DMS 273 (cell line): ENCODE measurements at regions not wholly inside any gene's neighbourhood (a gene's known extent, or its start where the extent isn't known, plus 50 kb on each side); places are given as distances from the start of the nearest gene placed in this dataset.

Experiments
- DNase-seq: peaks from one replicate; lab custom pipeline; 2025; ENCODE audit not compliant: unreplicated experiment; lab: John Stamatoyannopoulos, UW

GRCh38 chr5:56434986-56435385 is 201.9 kb upstream of the ANKRD55 start:
- DNase-seq = no peak

DNA sequence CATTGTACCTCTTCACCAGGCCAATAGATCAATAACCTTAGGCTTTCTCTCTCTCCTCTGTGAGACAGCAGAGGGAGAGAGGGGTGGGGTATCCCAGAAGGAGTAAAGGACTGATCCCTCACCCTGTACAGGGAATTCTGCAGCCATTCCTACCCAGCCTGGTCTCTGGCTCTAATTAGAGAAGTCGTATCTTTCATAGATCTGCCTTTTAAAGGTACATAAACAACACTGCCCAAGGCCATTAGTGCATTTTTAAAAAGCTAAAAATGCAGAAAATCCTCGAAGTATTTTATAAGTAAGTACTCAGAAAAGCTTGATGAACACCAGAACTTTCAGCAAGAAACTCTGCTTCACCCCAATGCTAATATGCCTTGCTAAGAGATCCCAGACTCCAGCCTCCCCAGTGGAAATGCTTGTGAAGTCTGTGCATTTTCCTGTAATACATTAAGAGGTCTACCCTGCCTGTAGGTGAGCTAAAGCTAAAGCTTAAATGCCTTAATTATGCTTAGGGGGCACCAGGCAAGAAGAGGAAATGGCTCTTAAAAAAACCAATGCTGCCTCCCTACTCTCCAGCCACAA is 200.0 kb upstream of the ANKRD55 start:
- DNase-seq = no peak

DNA sequence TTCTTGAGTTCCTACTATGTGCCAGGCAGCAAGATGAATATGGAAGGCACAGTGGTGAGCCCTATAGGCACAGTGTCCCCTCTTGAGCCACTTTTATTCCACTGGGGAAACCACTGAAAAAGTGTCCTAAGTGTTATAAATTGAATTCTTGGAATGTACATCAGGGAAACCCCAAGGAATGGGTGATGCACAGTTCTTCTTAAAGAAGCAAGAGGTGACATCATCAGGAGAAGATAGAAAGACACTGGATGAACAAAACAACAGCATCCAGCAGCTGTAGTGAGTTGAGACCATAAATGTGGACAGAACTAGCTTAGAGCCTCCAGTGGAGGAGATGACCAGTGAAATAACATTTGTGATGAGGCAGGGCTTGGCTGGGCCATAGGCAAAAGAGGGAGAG is 199.2 kb upstream of the ANKRD55 start:
- DNase-seq = no peak

- DNase-seq = no peak
Measured at GRCh38 chr5:56430422-56430821, 197.3 kb upstream of the ANKRD55 start.

- no peak for DNase-seq
Measured at GRCh38 chr5:56429110-56429561, 196.0 kb upstream of the ANKRD55 start.

- peak; percentile 67 for DNase-seq
Measured at GRCh38 chr5:56426693-56427092, 193.6 kb upstream of the ANKRD55 start.

- no peak for DNase-seq
Measured at GRCh38 chr5:56422076-56422762, 189.1 kb upstream of the ANKRD55 start.

DNA sequence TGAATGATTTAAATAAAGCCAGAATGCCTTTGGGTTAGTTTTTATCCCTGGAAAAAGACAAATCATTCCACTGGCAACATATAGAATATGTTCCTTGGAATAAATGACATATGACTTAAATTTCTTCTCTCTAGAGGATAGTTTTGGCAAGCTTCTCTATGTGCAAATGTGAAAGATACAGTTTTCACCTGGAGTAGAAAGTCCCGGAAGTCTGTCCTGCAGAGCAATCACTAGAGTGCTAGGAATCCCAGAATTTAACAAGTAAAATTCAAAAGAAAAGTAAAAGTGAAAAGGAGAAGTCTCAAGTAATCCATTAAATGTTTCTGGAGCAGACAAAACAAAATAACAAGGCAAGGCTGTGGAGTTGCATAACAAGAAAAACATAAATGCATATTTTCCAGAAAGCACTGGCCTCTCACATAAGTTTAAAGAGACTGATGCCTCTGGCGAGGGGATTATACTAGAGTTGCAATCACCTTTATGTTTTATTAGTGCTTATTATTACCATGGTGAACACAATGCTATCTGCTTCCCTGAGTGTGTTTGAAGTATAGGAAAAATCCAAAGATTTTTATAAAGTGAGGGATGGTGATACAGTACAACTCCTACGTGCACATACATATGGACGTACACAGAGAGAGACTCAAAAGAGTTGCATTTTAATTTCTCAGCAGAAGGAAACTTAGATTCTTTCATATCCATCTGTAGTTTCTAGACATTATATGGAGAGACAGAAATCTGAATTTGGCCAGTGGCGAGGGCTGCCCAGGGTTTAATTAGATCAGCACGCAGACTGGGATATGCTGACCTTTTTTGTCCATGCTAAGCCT is 188.3 kb upstream of the ANKRD55 start:
- no peak for DNase-seq

DNA sequence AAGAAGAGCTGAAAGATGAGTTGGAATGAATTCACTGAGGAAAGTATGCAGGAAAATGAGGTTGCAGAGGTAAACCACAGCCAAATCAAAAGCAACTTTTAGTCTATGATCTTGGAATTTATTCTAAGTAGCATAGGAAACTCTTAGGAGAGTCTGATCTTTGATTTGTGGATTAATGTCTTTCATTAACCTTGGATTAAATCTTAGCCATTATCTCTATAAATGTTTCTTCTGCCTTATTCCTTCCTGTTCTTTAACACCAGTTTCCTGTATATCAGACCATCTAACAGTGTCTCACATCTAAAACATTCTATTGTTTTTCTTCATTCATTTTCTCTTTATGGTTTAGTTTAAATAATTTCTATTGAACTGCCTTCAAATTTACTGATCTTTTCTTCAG is 187.2 kb upstream of the ANKRD55 start:
- DNase-seq = no peak

- no peak for DNase-seq
Measured at GRCh38 chr5:56419667-56420066, 186.5 kb upstream of the ANKRD55 start.

DNA sequence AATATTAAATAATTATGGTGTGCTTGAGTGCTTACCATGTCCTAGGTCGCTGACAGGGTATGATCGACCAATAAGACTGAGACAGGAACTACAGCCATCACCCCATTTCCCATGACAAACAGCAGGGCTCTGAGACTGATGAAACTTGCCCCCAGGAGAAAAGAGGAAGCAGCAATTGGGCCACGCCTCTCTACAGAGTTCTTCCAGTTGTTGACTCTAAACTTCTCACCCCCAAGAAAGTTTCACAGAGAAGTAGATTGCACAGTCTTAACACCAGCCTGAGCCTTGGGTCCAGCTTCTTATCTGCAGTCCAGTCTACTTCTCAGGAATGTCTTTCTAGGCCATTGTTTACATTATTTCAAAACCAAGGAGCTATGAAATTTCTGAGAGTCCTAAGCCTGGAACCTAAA is 182.2 kb upstream of the ANKRD55 start:
- DNase-seq = no peak

DNA sequence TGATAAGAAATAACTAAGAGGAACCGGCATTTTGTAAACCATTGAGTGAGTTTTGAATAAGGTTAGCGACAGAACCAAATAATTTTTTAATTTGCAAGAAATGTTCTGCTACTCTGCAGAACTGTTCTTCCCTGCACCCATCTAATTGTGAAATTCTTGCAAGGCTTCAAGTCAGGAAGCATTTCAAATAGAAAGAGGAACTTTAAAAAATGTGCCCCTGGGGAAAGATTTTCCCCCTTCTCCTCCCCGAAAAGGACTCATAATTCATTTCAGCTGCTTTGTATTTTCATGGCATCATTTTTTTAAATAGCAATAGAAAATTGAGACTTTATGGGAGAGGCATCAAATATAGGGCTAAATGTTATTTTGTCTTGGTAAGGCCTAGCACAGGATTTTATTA is 180.9 kb upstream of the ANKRD55 start:
- no peak for DNase-seq

- no peak for DNase-seq
Measured at GRCh38 chr5:56413546-56413945, 180.4 kb upstream of the ANKRD55 start.

DNA sequence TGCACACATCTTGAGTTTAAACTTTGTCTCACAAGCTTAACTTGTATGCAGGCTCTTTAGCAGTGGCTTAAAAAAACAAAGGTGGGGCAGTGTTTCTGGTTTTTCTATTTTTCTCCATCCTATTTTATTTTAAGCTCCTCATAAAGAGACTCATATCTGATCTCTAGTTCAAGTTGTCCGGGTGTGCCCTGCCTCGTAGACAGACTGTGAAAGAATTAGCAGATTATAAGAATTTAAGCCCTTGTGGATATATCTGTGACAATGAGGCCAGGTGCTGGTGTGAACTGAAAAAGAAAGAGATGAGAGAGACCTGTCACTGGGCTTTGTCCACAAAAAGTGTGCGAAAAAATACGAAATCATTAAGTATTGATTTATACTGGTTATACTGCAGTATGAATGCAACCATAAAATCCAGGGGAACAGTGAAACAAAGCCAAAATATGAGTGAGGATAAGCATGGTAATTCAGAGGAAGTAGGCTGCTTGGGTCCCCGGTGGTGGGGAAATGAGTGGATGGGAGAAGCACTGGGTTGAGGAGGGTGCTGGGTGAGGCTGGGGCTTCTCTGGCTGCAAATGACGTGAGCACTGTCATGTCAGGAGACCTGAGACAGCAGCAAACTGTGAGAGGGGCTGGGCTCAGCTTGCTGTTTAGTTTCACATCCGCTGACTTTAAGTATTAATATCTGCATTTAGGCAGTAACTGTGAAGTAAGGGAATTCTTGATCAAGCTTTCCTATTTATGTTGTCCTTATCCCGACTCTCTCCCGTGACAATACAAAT is 179.7 kb upstream of the ANKRD55 start:
- no peak for DNase-seq

DNA sequence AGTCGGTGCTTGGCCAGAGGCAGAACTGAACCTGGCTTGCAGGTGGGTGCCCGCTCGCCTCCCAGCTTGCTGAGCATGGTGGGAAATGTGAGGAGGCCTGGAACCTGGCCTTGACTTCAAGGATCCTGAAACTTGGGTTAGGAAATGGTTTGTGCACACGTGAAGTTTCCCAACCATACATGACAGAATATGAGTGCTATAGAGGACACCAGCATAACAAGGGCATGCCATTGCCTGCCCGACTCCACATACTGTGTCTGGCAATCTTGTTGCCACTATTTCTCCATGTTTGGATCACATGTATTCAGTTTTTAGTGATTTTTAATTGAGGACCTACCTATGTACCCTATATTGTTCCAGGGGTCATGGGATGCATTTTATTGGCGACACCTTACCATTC is 177.6 kb upstream of the ANKRD55 start:
- DNase-seq = no peak

GRCh38 chr5:56409331-56410190 is 176.4 kb upstream of the ANKRD55 start:
- peak; percentile 90 for DNase-seq

DNA sequence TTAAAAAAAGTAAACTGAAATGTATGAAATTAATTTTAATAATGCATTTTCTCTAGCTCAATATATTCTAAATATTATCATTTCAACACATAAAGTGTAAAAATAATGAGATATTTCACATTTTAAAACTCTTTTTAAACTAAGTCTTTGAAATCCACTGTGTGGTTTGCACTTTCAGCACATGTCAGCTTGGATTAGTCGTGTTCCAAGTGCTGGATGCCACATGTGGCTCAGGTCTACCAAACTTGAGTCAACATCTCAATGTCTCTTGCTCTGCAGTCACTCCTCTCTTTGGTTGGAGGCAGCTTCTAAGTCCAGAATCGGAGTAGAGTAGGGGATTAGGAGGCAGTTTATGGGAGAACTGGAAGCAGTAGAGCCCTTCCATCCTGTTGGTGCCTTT is 173.7 kb upstream of the ANKRD55 start:
- DNase-seq = no peak

DNA sequence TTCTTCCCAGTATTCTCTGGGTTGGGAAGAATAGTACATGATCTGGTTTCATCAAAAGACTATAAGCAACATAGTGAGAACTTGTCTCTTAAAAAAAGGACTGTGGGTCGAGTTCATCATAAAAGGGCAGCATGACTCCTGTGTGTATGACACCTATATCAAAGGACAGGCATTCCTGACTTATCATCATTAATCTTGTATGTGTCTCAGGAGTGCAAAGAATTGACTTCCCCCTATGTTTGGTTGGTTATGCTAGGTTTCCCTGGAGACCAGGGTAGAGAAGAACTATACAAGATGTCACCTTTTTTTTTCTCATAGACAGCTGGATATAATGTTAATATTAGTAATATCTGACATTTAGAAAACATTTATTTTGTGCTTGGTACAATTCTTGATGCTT is 173.1 kb upstream of the ANKRD55 start:
- DNase-seq = no peak

- no peak for DNase-seq
Measured at GRCh38 chr5:56405116-56405908, 172.2 kb upstream of the ANKRD55 start.
